ENCODE measurements at regions not wholly inside any gene's neighbourhood (a gene's known extent, or its start where the extent isn't known, plus 50 kb on each side); places are given as distances from the start of the nearest gene placed in this dataset.

DNA sequence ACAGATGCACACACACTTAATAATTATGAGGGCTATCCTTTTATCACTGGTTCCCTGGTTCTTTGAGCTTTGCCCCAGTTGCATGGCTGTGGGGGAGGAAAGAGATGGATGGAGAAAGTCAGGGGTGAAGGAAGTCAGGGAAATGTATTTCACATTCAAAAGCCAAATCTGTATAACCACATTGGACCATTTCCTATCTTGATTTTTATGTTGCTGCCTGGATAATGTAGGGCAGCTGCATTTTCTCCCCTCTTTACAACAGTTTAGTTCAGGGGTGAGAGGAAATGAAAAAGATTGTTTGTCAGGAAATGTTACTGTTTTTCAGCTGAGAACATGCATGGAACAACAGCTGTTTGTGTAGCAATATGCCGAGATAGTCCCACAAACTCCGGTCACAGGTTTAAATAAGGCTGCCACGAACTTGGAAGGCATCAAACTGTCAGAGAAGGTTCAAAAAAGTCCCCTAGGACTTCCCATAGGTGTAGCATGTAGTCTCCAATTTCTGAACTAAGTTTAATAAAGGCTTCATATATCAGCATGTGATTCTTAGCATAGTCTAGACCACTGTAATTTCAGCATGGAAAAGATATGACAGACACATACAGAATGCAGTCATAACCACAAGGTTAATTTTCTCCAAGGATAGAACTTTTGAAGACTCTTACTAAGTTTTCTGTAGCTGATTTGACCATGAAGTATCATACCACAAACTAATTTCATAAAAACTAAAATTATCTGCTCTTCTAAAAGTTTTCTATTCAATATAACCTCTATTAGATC, 82.1 kb upstream of the COL21A1 start:
- DNase-seq, result no peak
- H3K9me3 ChIP-seq, result no peaks in the 10 kb centered on the region
- TF ChIP-seq, protein P1, sequence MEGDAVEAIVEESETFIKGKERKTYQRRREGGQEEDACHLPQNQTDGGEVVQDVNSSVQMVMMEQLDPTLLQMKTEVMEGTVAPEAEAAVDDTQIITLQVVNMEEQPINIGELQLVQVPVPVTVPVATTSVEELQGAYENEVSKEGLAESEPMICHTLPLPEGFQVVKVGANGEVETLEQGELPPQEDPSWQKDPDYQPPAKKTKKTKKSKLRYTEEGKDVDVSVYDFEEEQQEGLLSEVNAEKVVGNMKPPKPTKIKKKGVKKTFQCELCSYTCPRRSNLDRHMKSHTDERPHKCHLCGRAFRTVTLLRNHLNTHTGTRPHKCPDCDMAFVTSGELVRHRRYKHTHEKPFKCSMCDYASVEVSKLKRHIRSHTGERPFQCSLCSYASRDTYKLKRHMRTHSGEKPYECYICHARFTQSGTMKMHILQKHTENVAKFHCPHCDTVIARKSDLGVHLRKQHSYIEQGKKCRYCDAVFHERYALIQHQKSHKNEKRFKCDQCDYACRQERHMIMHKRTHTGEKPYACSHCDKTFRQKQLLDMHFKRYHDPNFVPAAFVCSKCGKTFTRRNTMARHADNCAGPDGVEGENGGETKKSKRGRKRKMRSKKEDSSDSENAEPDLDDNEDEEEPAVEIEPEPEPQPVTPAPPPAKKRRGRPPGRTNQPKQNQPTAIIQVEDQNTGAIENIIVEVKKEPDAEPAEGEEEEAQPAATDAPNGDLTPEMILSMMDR (IDR thresholded peaks at IDR 0.05), result no peak
- no peak overlapping the region for H3K27ac ChIP-seq
- intact Hi-C loops (cut with DNase I; ENCODE audit: low total_unique reads), result no loop called here
- H3K4me3 ChIP-seq, result no peak overlapping the region
- H3K27me3 ChIP-seq, result no peaks in the 10 kb centered on the region
- no peaks in the 10 kb centered on the region for H3K4me1 ChIP-seq
- no peaks in the 10 kb centered on the region for H3K36me3 ChIP-seq

DNA sequence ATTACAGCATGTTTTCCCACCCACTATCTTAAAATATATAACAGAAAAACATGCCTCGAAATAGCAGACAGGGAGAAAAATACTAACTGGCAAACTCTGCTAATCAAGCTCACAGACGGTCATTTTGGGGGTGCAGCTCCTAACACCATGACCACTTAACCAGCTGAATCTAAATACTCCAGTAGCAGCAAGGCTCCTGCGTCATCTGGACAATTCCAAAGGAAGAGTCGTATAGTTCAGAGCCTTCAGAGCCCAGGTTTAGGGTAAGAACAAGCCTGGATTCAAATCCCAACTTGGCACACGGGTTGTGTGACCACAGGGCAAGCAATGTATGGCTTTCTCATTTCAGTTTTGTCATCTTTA, 81.3 kb upstream of the COL21A1 start:
- no peak for DNase-seq
- H3K4me3 ChIP-seq, result no peak overlapping the region
- intact Hi-C loops (cut with DNase I; ENCODE audit: low total_unique reads), result no loop called here
- H3K4me1 ChIP-seq, result no peaks in the 10 kb centered on the region
- no peaks in the 10 kb centered on the region for H3K36me3 ChIP-seq
- no peaks in the 10 kb centered on the region for H3K27me3 ChIP-seq
- TF ChIP-seq, protein P1 (IDR thresholded peaks at IDR 0.05), result no peak
- no peaks in the 10 kb centered on the region for H3K9me3 ChIP-seq
- no peak overlapping the region for H3K27ac ChIP-seq

DNA sequence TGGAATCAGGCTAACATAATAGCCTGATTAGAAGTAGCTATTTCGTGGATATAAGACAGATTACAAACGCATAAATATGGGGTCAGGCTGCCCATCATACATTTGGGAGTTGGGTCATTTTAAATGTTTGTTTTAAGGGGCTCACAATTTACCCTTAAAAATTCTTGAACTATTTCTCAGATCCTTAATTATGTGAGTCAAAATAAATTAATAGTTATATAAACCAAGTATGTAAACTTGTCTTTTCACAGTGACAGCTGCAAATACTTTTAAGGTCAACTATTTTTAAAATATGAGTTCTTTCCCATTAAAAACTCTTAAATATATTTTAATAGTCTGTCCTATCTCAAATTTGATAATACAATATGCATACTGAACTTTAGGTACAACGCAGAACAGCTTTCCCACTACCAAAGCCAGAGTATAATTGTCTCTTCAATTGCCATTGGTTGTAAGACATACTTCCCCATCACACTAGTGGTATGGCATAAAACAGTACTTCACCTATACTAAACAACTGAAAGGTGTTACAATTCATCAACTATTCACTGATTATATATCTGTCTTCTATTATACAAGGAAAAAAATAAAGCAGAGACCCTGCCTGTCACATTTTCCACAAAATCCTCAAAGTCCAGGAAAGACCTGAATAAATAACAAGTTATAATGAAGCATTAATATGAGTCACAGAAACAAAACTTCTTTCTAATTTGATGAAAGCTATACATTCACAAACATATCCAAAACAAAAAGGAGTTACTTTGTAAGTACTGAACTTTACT, 80.8 kb upstream of the COL21A1 start:
- Histone ChIP-seq H3K9me3 (no peaks in the 10 kb centered on the region), H3K4me3 (no peak overlapping the region), H3K4me1 (no peaks in the 10 kb centered on the region), H3K36me3 (no peaks in the 10 kb centered on the region), H3K27me3 (no peaks in the 10 kb centered on the region), H3K27ac (no peak overlapping the region)
- TF ChIP-seq, protein P1 (IDR thresholded peaks at IDR 0.05), result no peak
- intact Hi-C loops (cut with DNase I; ENCODE audit: low total_unique reads), result no loop called here
- no peak for DNase-seq

DNA sequence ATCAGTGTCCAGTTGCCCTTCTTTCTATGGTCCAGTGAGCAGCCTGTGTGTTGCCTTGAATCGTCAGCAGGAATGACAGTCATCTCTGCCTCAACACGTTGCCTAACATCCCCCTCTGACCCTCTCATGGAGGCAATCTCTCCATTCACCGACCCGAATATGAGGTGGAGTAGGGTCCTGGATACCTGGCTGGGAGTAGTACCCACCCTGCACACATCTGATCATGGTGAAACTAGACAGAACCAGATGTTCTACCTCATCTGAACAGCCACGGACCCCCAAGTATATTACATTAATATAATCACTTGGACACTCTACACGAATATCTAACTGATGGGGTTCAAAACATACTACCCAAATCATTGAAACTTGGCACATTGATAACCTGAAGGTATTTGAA, 77.0 kb upstream of the COL21A1 start:
- no peak overlapping the region for H3K4me3 ChIP-seq
- no peaks in the 10 kb centered on the region for H3K9me3 ChIP-seq
- no peak for DNase-seq
- intact Hi-C loops (cut with DNase I; ENCODE audit: low total_unique reads), result no loop called here
- no peak overlapping the region for H3K27ac ChIP-seq
- TF ChIP-seq, protein P1 (IDR thresholded peaks at IDR 0.05), result no peak
- no peaks in the 10 kb centered on the region for H3K4me1 ChIP-seq
- no peaks in the 10 kb centered on the region for H3K27me3 ChIP-seq
- H3K36me3 ChIP-seq, result no peaks in the 10 kb centered on the region

DNA sequence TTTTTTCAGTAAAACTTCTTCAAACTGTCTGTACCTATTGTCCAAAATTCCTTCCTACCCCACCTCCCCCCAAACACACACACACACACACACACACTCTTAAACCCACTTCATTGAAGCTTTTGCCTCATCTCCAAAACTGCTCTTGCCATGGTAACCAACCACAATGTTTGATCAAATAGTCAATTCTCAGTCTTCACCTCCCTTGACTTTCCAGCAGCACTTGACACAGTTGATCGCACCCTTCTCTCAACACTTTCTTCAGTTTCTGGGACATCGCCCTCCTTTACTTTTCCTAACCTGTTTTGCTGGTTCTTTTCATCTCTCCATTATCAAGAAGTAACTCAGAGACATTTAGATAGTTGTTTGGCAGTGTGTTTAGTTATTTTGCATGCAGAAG, 71.5 kb upstream of the COL21A1 start:
- Histone ChIP-seq H3K4me3 (no peak overlapping the region), H3K4me1 (no peaks in the 10 kb centered on the region), H3K9me3 (no peaks in the 10 kb centered on the region), H3K36me3 (no peaks in the 10 kb centered on the region), H3K27ac (no peak overlapping the region), H3K27me3 (no peaks in the 10 kb centered on the region)
- TF ChIP-seq, protein P1 (IDR thresholded peaks at IDR 0.05), result no peak
- DNase-seq, result no peak
- intact Hi-C loops (cut with DNase I; ENCODE audit: low total_unique reads), result no loop called here
